ENCODE measurements at regions not wholly inside any gene's neighbourhood (a gene's known extent, or its start where the extent isn't known, plus 50 kb on each side); places are given as distances from the start of the nearest gene placed in this dataset.

DNA sequence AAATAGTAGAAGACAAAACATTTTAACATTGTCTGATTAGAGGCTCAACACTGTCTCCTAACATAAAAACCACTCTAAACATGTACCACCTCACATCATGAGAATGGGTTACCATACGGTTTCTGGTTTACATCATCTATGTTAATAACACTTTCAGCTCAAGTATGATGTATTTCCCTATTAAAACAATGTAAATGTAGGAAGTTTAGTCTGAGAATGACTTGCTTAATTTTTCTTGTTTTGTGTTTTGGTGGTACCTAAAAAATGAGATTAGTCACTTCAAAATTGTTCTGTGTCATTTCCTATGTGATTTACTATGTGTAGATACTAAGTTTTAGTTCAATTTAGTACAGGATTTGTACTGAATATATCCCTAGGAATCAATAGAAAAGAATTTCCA, 195.8 kb upstream of the SEMA3C start:
- TF ChIP-seq NFIC (IDR thresholded peaks at IDR 0.05) (no peak), USF1 (IDR thresholded peaks at IDR 0.05) (no peak), TEAD4 (IDR thresholded peaks at IDR 0.05) (no peak), EP300 (IDR thresholded peaks at IDR 0.05; ENCODE audit: borderline replicate concordance) (no peak)

DNA sequence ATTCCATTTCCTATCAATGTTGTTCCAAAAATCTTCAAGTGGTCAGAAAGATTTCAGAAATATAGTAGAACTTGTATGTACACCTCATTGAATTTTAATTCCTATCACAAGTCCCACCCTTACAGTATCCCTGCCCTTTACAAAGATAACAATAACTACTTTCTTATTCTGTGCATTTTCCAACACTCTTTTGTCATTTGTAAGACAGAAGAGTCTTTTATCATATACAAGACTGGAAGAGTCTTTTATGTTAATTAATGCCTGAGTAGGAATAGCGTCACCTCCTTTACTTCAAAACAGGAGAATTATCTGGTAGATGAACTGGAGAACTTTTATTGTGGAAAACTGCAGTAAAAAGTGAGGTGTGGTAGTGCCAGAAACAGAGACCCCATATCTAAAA, 193.9 kb upstream of the SEMA3C start:
- TF ChIP-seq TAF1 (IDR thresholded peaks at IDR 0.05; ENCODE audit: low read depth) = no peak
- no peak for TF ChIP-seq YY1 (IDR thresholded peaks at IDR 0.05; ENCODE audit: low read depth)
- TF ChIP-seq TCF12 (IDR thresholded peaks at IDR 0.05; ENCODE audit: low read depth) = no peak
- TF ChIP-seq, protein P1, sequence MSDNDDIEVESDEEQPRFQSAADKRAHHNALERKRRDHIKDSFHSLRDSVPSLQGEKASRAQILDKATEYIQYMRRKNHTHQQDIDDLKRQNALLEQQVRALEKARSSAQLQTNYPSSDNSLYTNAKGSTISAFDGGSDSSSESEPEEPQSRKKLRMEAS (IDR thresholded peaks at IDR 0.05) = no peak
- TF ChIP-seq CREB1 (IDR thresholded peaks at IDR 0.05; ENCODE audit: low read depth) = no peak
- TF ChIP-seq CEBPB (IDR thresholded peaks at IDR 0.05) = no peak
- TF ChIP-seq FOXM1 (IDR thresholded peaks at IDR 0.05; ENCODE audit: borderline replicate concordance, low read depth) = no peak
- no peak for TF ChIP-seq NFIC (IDR thresholded peaks at IDR 0.05)
- TF ChIP-seq, protein P2, sequence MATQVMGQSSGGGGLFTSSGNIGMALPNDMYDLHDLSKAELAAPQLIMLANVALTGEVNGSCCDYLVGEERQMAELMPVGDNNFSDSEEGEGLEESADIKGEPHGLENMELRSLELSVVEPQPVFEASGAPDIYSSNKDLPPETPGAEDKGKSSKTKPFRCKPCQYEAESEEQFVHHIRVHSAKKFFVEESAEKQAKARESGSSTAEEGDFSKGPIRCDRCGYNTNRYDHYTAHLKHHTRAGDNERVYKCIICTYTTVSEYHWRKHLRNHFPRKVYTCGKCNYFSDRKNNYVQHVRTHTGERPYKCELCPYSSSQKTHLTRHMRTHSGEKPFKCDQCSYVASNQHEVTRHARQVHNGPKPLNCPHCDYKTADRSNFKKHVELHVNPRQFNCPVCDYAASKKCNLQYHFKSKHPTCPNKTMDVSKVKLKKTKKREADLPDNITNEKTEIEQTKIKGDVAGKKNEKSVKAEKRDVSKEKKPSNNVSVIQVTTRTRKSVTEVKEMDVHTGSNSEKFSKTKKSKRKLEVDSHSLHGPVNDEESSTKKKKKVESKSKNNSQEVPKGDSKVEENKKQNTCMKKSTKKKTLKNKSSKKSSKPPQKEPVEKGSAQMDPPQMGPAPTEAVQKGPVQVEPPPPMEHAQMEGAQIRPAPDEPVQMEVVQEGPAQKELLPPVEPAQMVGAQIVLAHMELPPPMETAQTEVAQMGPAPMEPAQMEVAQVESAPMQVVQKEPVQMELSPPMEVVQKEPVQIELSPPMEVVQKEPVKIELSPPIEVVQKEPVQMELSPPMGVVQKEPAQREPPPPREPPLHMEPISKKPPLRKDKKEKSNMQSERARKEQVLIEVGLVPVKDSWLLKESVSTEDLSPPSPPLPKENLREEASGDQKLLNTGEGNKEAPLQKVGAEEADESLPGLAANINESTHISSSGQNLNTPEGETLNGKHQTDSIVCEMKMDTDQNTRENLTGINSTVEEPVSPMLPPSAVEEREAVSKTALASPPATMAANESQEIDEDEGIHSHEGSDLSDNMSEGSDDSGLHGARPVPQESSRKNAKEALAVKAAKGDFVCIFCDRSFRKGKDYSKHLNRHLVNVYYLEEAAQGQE (IDR thresholded peaks at IDR 0.05; ENCODE audit: low read depth) = no peak
- TF ChIP-seq RAD21 (IDR thresholded peaks at IDR 0.05; ENCODE audit: low read depth) = no peak

DNA sequence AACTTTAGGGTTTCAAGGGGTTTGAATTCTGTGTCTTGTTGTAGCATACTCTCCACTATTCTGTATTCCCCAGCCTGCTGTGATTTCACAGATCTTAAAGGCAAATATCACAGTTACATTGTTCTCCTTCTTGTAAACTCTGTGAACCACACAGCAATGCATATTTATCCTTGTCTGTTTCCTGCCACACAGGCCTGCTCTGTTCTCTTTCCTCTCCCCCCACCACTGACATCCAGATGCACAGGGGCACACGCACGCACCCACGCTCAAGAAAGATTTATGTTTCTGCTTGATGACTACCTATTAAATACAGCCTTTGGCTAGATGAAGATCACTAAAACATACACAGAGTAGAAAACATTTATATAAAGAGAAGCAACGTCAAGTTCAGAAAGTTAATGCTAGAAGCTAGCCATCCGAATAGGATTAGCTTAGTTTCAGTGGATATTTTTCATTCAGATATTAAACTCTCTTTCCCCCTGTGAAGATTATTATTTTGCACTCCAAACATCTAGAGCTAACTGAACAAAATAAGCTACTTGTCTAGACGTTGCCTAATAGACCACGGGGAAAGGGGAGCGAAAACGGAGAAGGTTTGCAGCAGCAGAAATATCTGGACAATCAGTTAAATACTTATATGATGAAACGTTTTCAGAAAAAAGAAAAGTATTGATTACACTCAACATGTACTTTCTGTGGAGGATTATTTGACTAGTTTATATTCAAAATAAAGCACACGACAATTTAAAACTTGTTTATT, 193.1 kb upstream of the SEMA3C start:
- TF ChIP-seq FOXM1 (IDR thresholded peaks at IDR 0.05; ENCODE audit: borderline replicate concordance, low read depth) = no peak
- TF ChIP-seq CEBPB (IDR thresholded peaks at IDR 0.05) = no peak
- no peak for TF ChIP-seq RAD21 (IDR thresholded peaks at IDR 0.05; ENCODE audit: low read depth)
- TF ChIP-seq USF1 (IDR thresholded peaks at IDR 0.05) = no peak
- TF ChIP-seq ZBTB7A (IDR thresholded peaks at IDR 0.05; ENCODE audit: low read depth) = no peak
- TF ChIP-seq TAF1 (IDR thresholded peaks at IDR 0.05; ENCODE audit: low read depth) = no peak
- TF ChIP-seq CREB1 (IDR thresholded peaks at IDR 0.05; ENCODE audit: low read depth) = no peak
- TF ChIP-seq TEAD4 (IDR thresholded peaks at IDR 0.05) = no peak
- TF ChIP-seq NFIC (IDR thresholded peaks at IDR 0.05) = no peak
- TF ChIP-seq EGR1 (IDR thresholded peaks at IDR 0.05) = no peak
- TF ChIP-seq, protein P1 (IDR thresholded peaks at IDR 0.05) = no peak

DNA sequence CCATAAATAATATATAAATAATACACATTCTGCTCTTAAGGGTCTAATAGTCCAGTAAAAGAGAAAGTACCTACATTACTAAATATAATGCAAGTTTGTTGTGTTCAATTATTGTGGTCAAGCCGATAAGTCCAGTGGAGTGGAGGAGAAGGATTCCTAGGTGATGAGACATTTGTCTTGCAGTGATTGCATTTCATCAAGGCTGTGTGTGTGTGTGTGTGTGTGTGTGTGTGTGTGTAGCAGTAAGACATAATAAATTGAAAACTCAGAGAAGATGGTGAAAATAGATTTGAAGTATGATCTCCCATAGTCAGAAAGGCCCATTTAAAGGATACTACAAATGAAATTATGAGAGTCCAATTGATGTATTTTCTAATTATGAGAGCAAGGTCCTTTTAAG, 192.5 kb upstream of the SEMA3C start:
- TF ChIP-seq, protein P2 (IDR thresholded peaks at IDR 0.05; ENCODE audit: low read depth) = no peak
- no peak for TF ChIP-seq TAF1 (IDR thresholded peaks at IDR 0.05; ENCODE audit: low read depth)
- TF ChIP-seq, protein P1 (IDR thresholded peaks at IDR 0.05) = no peak
- TF ChIP-seq EGR1 (IDR thresholded peaks at IDR 0.05) = no peak
- TF ChIP-seq CEBPB (IDR thresholded peaks at IDR 0.05) = no peak
- TF ChIP-seq NFIC (IDR thresholded peaks at IDR 0.05) = no peak
- no peak for TF ChIP-seq ZBTB7A (IDR thresholded peaks at IDR 0.05; ENCODE audit: low read depth)
- TF ChIP-seq CREB1 (IDR thresholded peaks at IDR 0.05; ENCODE audit: low read depth) = no peak
- no peak for TF ChIP-seq EP300 (IDR thresholded peaks at IDR 0.05; ENCODE audit: borderline replicate concordance)
- TF ChIP-seq RAD21 (IDR thresholded peaks at IDR 0.05; ENCODE audit: low read depth) = no peak
- no peak for TF ChIP-seq USF1 (IDR thresholded peaks at IDR 0.05)
- no peak for TF ChIP-seq TCF12 (IDR thresholded peaks at IDR 0.05; ENCODE audit: low read depth)
- no peak for TF ChIP-seq YY1 (IDR thresholded peaks at IDR 0.05; ENCODE audit: low read depth)

DNA sequence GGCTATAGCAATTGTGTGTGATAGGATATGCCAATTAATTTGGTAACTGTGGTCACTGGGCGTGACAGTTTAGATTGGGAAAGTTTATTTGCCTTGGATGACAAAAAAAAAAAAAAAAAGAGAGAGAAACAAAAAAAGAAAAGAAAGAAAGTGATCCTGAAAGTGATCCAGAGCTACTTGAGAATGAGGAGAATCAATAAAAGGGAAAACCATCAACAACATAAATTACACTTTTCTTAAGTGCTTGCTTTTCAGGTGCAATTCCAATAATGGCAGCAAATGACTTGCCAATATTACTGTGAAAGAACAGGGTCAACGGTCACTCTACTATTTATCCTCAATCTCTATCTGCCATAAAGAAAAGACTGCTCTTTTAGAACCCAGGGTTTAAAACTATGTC, 191.8 kb upstream of the SEMA3C start:
- TF ChIP-seq TCF12 (IDR thresholded peaks at IDR 0.05; ENCODE audit: low read depth) (no peak), TAF1 (IDR thresholded peaks at IDR 0.05; ENCODE audit: low read depth) (no peak), TEAD4 (IDR thresholded peaks at IDR 0.05) (no peak), YY1 (IDR thresholded peaks at IDR 0.05; ENCODE audit: low read depth) (no peak), FOXM1 (IDR thresholded peaks at IDR 0.05; ENCODE audit: borderline replicate concordance, low read depth) (no peak)
- TF ChIP-seq, protein P1 (IDR thresholded peaks at IDR 0.05) = no peak

All from Ishikawa (cell line).